Naive thymus-derived CD4-positive, alpha-beta T cell (primary cell): ENCODE measurements at regions not wholly inside any gene's neighbourhood (a gene's known extent, or its start where the extent isn't known, plus 50 kb on each side); places are given as distances from the start of the nearest gene placed in this dataset.
"Not testable (repeated sequence)": the region's sequence is repeated elsewhere in the genome, so short reads cannot be mapped to it uniquely, and the experiment has no call there.

Experiments used
- ATAC-seq: fragments of 150-1000 bp; cut with Tn5 transposase; 2 replicates; pipeline ENCODE4 v1.10.0; 2021; ENCODE audit warnings: mild to moderate bottlenecking, moderate library complexity
- CTCF ChIA-PET: fragments of 350-600 bp; sonication (Branson Sonifier 250); formaldehyde crosslinking; loops from one replicate; lab custom pipeline; 2021; ENCODE audit warnings: antibody characterized with exemption; lab: Charles Lee
- POLR2A ChIA-PET: fragments of 350-600 bp; sonication (Branson Sonifier 250); formaldehyde crosslinking; loops from one replicate; lab custom pipeline; 2021; ENCODE audit warnings: antibody characterized with exemption, inconsistent platforms; lab: Charles Lee
- DNase-seq, 9 donors: peaks; one replicate each; pipeline versions ENCODE4 v3.0.0 to v3.0.0-alpha.2; 2020 to 2022; ENCODE audit warnings: mixed read lengths in 1 of 9
- H3K27ac ChIP-seq: one replicate; pipeline ENCODE4 v1.7.0; 2013; ENCODE audit warnings: mild to moderate bottlenecking, low read depth, low read length, moderate library complexity
- H3K27me3 ChIP-seq, 2 donors: one replicate each; pipeline ENCODE4 v1.7.0; 2013; ENCODE audit warnings: low read length in 2 of 2, mild to moderate bottlenecking in 2 of 2, moderate library complexity in 2 of 2; ENCODE audit not compliant: control insufficient read depth in 2 of 2, insufficient read depth in 2 of 2
- H3K36me3 ChIP-seq, 3 experiments: 1 replicate in 2 of 3; 2 replicates in 1 of 3; pipeline ENCODE4 v1.7.0; 2013; ENCODE audit warnings: low read length in 3 of 3, mild to moderate bottlenecking in 3 of 3, moderate library complexity in 1 of 3; ENCODE audit not compliant: insufficient read depth in 3 of 3, control insufficient read depth in 2 of 3
- H3K4me1 ChIP-seq, 2 donors: one replicate each; pipeline ENCODE4 v1.7.0; 2013; ENCODE audit warnings: low read length in 2 of 2, mild to moderate bottlenecking in 2 of 2, moderate library complexity in 1 of 2; ENCODE audit not compliant: control insufficient read depth in 2 of 2, insufficient read depth in 2 of 2
- H3K4me3 ChIP-seq: 2 replicates; pipeline ENCODE4 v1.7.0; 2013; ENCODE audit warnings: mild to moderate bottlenecking, low read length
- H3K9me3 ChIP-seq, 3 experiments: 1 replicate in 2 of 3; 2 replicates in 1 of 3; pipeline ENCODE4 v1.7.0; 2013; ENCODE audit warnings: low read length in 3 of 3; ENCODE audit not compliant: control insufficient read depth in 2 of 3
- H3K27ac Mint-ChIP-seq, 9 donors: one replicate each; pipeline ENCODE4 v1.8.0; 2020 to 2022; ENCODE audit warnings: mixed read lengths in 9 of 9, mild to moderate bottlenecking in 8 of 9, moderate library complexity in 5 of 9, inconsistent platforms in 2 of 9
- H3K27me3 Mint-ChIP-seq, 5 donors: one replicate each; pipeline ENCODE4 v1.8.0; 2021 to 2022; ENCODE audit warnings: mixed read lengths in 5 of 5, mild to moderate bottlenecking in 1 of 5
- H3K36me3 Mint-ChIP-seq, 5 donors: one replicate each; pipeline ENCODE4 v1.8.0; 2020 to 2022; ENCODE audit warnings: mixed read lengths in 5 of 5, mild to moderate bottlenecking in 3 of 5, inconsistent platforms in 1 of 5
- H3K4me1 Mint-ChIP-seq, 7 donors: one replicate each; pipeline ENCODE4 v1.8.0; 2020 to 2022; ENCODE audit warnings: mixed read lengths in 7 of 7, mild to moderate bottlenecking in 3 of 7, inconsistent platforms in 1 of 7
- H3K4me3 Mint-ChIP-seq, 10 donors: one replicate each; pipeline ENCODE4 v1.8.0; 2020 to 2022; ENCODE audit warnings: mild to moderate bottlenecking in 10 of 10, mixed read lengths in 10 of 10, moderate library complexity in 6 of 10, inconsistent platforms in 2 of 10
- H3K9me3 Mint-ChIP-seq, 11 donors: one replicate each; pipeline ENCODE4 v1.8.0; 2020 to 2022; ENCODE audit warnings: mixed read lengths in 11 of 11, mild to moderate bottlenecking in 4 of 11, inconsistent platforms in 1 of 11, moderate library complexity in 1 of 11
- intact Hi-C, 2 donors: fragments of 100-400 bp; cut with micrococcal nuclease; formaldehyde crosslinking; loops; one replicate each; pipeline ENCODE4 v1.15.1; 2023

- Mint-ChIP-seq H3K4me1 (no peaks in the 10 kb centered on the region), H3K27ac (no peak overlapping the region), H3K9me3 (peaks cover 0 to 22% (median 9%) of the 10 kb centered on the region in 11 donors), H3K27me3 (peaks cover 2 to 28% (median 26%) of the 10 kb centered on the region in 5 donors), H3K4me3 (no peak overlapping the region), H3K36me3 (peaks cover 0 to 8% (median 3%) of the 10 kb centered on the region in 5 donors)
- CTCF ChIA-PET: no interaction called here
- Histone ChIP-seq H3K4me3 (no peak overlapping the region), H3K27me3 (no peaks in the 10 kb centered on the region), H3K4me1 (no peaks in the 10 kb centered on the region), H3K27ac (no peak overlapping the region), H3K36me3 (no peaks in the 10 kb centered on the region), H3K9me3 (no peaks in the 10 kb centered on the region)
- POLR2A ChIA-PET: no interaction called here
- DNase-seq (no peak), ATAC-seq (no peak)
- intact Hi-C loops: no loop called here
Observed at GRCh38 chr9:88872192-88872946, 118.9 kb upstream of the S1PR3 start.

DNA sequence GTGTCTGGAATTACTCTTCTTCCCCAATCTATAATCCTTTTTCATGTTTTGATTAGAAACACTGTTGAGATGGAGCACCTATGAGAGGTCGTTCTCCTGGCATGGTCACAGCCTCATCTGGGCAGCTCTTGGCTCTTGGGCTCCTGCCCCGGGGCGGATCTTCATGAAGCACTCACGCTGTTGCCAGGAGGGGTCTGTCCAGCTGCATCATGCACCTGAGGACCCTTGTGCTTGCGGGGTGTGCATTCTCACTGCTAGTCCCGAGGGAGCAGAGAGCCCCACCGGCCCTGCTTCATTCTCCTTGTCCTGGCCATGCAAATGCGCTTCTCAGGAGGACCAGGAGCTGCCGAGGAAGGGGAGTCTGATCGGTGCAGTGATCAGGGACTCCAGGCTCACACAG lies 117.6 kb upstream of the S1PR3 start:
- H3K9me3 Mint-ChIP-seq: peaks cover 0 to 12% (median 8%) of the 10 kb centered on the region in 11 donors
- no peak overlapping the region for H3K27ac Mint-ChIP-seq
- CTCF ChIA-PET: no interaction called here
- no peak overlapping the region for H3K27ac ChIP-seq
- peaks cover 0 to 7% (median 3%) of the 10 kb centered on the region in 5 donors for H3K36me3 Mint-ChIP-seq
- H3K4me1 Mint-ChIP-seq: no peaks in the 10 kb centered on the region
- intact Hi-C loops: no loop called here
- H3K4me1 ChIP-seq: no peaks in the 10 kb centered on the region
- no peaks in the 10 kb centered on the region for H3K9me3 ChIP-seq
- H3K4me3 Mint-ChIP-seq: no peak overlapping the region
- peaks cover 2 to 33% (median 27%) of the 10 kb centered on the region in 5 donors for H3K27me3 Mint-ChIP-seq
- no peak for ATAC-seq
- POLR2A ChIA-PET: no interaction called here
- no peak for DNase-seq
- H3K36me3 ChIP-seq: no peaks in the 10 kb centered on the region
- no peak overlapping the region for H3K4me3 ChIP-seq
- no peaks in the 10 kb centered on the region for H3K27me3 ChIP-seq

GRCh38 chr9:88874391-88874790 lies 116.9 kb upstream of the S1PR3 start:
- Histone ChIP-seq H3K36me3 (no peaks in the 10 kb centered on the region), H3K4me3 (no peak overlapping the region), H3K4me1 (no peaks in the 10 kb centered on the region), H3K27ac (no peak overlapping the region), H3K9me3 (no peaks in the 10 kb centered on the region), H3K27me3 (no peaks in the 10 kb centered on the region)
- H3K27me3 Mint-ChIP-seq: peaks cover 2 to 30% (median 21%) of the 10 kb centered on the region in 5 donors
- ChIA-PET POLR2A (no interaction called here), CTCF (no interaction called here)
- H3K27ac Mint-ChIP-seq: no peak overlapping the region
- DNase-seq (no peak), ATAC-seq (no peak)
- H3K9me3 Mint-ChIP-seq: peaks cover 0 to 5% (median 1%) of the 10 kb centered on the region in 11 donors
- intact Hi-C loops: no loop called here
- peaks cover 0 to 3% (median 0%) of the 10 kb centered on the region in 5 donors for H3K36me3 Mint-ChIP-seq
- H3K4me1 Mint-ChIP-seq: no peaks in the 10 kb centered on the region
- H3K4me3 Mint-ChIP-seq: no peak overlapping the region

DNA sequence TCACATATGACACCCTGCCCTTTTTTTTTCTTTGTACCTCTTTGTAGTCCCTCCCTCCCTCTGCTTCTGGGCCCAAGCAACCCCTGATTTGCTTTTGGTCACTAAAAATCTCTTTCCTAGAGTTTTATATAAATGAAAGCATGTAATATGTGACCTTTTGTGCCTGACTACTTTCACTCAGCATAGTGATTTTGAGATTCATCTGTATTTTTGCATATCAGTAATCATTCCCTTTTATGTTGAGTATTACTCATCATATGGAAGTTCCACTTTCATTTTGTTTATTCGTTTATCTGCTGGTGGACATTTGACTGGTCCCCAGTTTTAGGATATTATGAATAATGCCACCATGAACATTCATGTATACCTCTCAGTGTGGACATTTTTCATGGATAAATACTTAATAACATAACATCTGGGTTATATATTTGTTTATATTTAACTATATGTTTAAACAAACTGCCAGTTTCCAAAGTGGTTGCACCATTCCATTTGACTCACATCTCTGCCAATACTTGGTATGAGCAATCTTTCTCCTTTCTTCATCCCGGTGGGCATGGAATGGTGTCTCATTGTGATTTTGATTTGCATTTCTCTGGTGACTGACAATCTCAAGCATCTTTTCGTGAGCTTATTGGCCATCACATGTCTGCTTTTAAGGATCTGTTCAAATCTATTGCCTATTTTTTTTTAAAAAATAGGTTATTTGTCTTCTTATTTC lies 115.7 kb upstream of the S1PR3 start:
- Mint-ChIP-seq H3K9me3 (peaks cover 0 to 1% (median 0%) of the 10 kb centered on the region in 11 donors), H3K4me1 (no peaks in the 10 kb centered on the region), H3K4me3 (no peak overlapping the region), H3K27ac (no peak overlapping the region), H3K27me3 (peaks cover 2 to 29% (median 21%) of the 10 kb centered on the region in 5 donors), H3K36me3 (peaks cover 0 to 3% (median 0%) of the 10 kb centered on the region in 5 donors)
- H3K4me3 ChIP-seq: no peak overlapping the region
- intact Hi-C loops: no loop called here
- DNase-seq (no peak), ATAC-seq (no peak)
- H3K27ac ChIP-seq: no peak overlapping the region
- H3K4me1 ChIP-seq: no peaks in the 10 kb centered on the region
- ChIA-PET CTCF (no interaction called here), POLR2A (no interaction called here)
- no peaks in the 10 kb centered on the region for H3K9me3 ChIP-seq
- H3K36me3 ChIP-seq: no peaks in the 10 kb centered on the region
- H3K27me3 ChIP-seq: no peaks in the 10 kb centered on the region

- ChIA-PET POLR2A (no interaction called here), CTCF (no interaction called here)
- no peak for DNase-seq
- H3K27ac ChIP-seq: no peak overlapping the region
- no peaks in the 10 kb centered on the region for H3K36me3 ChIP-seq
- Mint-ChIP-seq H3K27ac (no peak overlapping the region), H3K27me3 (peaks cover 0 to 21% (median 9%) of the 10 kb centered on the region in 5 donors), H3K36me3 (peaks cover 0 to 5% (median 0%) of the 10 kb centered on the region in 5 donors), H3K4me1 (peaks cover 0 to 14% (median 13%) of the 10 kb centered on the region in 7 donors), H3K9me3 (peaks cover 0 to 32% (median 10%) of the 10 kb centered on the region in 11 donors), H3K4me3 (no peak overlapping the region)
- H3K4me3 ChIP-seq: no peak overlapping the region
- no peaks in the 10 kb centered on the region for H3K27me3 ChIP-seq
- ATAC-seq: no peak
- intact Hi-C loops: loop anchor here in 1 of 2 donors (5.0 to 10.0 kb wide), 2 partner anchors 42 to 45 kb away; no protein-coding TSS in a partner anchor
- no peaks in the 10 kb centered on the region for H3K9me3 ChIP-seq
- no peaks in the 10 kb centered on the region for H3K4me1 ChIP-seq
Observed at GRCh38 chr9:88880199-88880598, 111.1 kb upstream of the S1PR3 start.

- ATAC-seq, H3K27me3 ChIP-seq, H3K36me3 Mint-ChIP-seq, POLR2A ChIA-PET, H3K4me1 ChIP-seq, H3K27ac ChIP-seq, H3K36me3 ChIP-seq, H3K4me3 ChIP-seq, H3K9me3 ChIP-seq, H3K27ac Mint-ChIP-seq, CTCF ChIA-PET: not testable (repeated sequence)
- intact Hi-C loops: loop anchor here in 1 of 2 donors (5.0 to 10.0 kb wide), 2 partner anchors 38 to 49 kb away; no protein-coding TSS in a partner anchor
- peak in 3 of 9 donors; percentile 6 to 19 (median 9) for DNase-seq
- Mint-ChIP-seq H3K4me3 (peak overlapping the region in 5 of 10 donors; percentile 1 to 24 (median 9)), H3K9me3 (peaks cover 0 to 37% (median 10%) of the 10 kb centered on the region in 11 donors), H3K4me1 (peaks cover 0 to 26% (median 18%) of the 10 kb centered on the region in 7 donors), H3K27me3 (peaks cover 0 to 10% (median 2%) of the 10 kb centered on the region in 5 donors)
Observed at GRCh38 chr9:88884291-88884690, 107.0 kb upstream of the S1PR3 start.
